GM08714 (cell line): ENCODE measurements at regions not wholly inside any gene's neighbourhood (a gene's known extent, or its start where the extent isn't known, plus 50 kb on each side); places are given as distances from the start of the nearest gene placed in this dataset.

Experiments used
- H3K4me3 ChIP-seq: fragments of 200-500 bp; sonication (Bioruptor generic); 2 replicates; pipeline ENCODE4 v1.5.1; 2014; ENCODE audit warnings: mild to moderate bottlenecking, low read length, inconsistent platforms
- ZNF274 ChIP-seq: IDR thresholded peaks from 2 replicates; pipeline ENCODE4 v1.6.1; 2012; ENCODE audit warnings: mild to moderate bottlenecking, low read depth, low read length

GRCh38 chr21:16180614-16181013 lies 450.8 kb downstream of the USP25 start:
- no peak for TF ChIP-seq ZNF274
- no peak overlapping the region for H3K4me3 ChIP-seq

GRCh38 chr21:16181018-16181417 lies 451.2 kb downstream of the USP25 start:
- no peak for TF ChIP-seq ZNF274
- H3K4me3 ChIP-seq, result no peak overlapping the region

GRCh38 chr21:16185766-16186165 lies 456.0 kb downstream of the USP25 start:
- TF ChIP-seq ZNF274, result no peak
- H3K4me3 ChIP-seq, result no peak overlapping the region

- no peak overlapping the region for H3K4me3 ChIP-seq
- no peak for TF ChIP-seq ZNF274
Measured at GRCh38 chr21:16186742-16187141, 457.0 kb downstream of the USP25 start.

GRCh38 chr21:16187603-16188301 lies 458.0 kb downstream of the USP25 start:
- TF ChIP-seq ZNF274, result no peak
- no peak overlapping the region for H3K4me3 ChIP-seq

GRCh38 chr21:16192902-16193301 lies 463.1 kb downstream of the USP25 start:
- TF ChIP-seq ZNF274, result no peak
- H3K4me3 ChIP-seq, result no peak overlapping the region

- peak overlapping the region; percentile 76 for H3K4me3 ChIP-seq
Measured at GRCh38 chr21:16193496-16194094, 463.8 kb downstream of the USP25 start.

GRCh38 chr21:16194095-16194787 lies 464.5 kb downstream of the USP25 start:
- H3K4me3 ChIP-seq, result peak overlapping the region; percentile 76

More at GRCh38 chr21:16193496-16194094, 463.8 kb downstream of the USP25 start:
- no peak for TF ChIP-seq ZNF274

GRCh38 chr21:16194788-16195537 lies 465.2 kb downstream of the USP25 start:
- TF ChIP-seq ZNF274, result no peak
- peak overlapping the region; percentile 76 for H3K4me3 ChIP-seq

More at GRCh38 chr21:16194095-16194787, 464.5 kb downstream of the USP25 start:
- no peak for TF ChIP-seq ZNF274

GRCh38 chr21:16195538-16195910 lies 465.7 kb downstream of the USP25 start:
- H3K4me3 ChIP-seq, result peak overlapping the region; percentile 76; the same call in 1 of the 2 replicates
- TF ChIP-seq ZNF274, result no peak

GRCh38 chr21:16196001-16196400 lies 466.2 kb downstream of the USP25 start:
- no peak for TF ChIP-seq ZNF274
- peak overlapping the region; percentile 76; the same call in 1 of the 2 replicates for H3K4me3 ChIP-seq

GRCh38 chr21:16198546-16198945 lies 468.8 kb downstream of the USP25 start:
- no peak overlapping the region for H3K4me3 ChIP-seq
- no peak for TF ChIP-seq ZNF274

GRCh38 chr21:16199539-16199938 lies 469.8 kb downstream of the USP25 start:
- no peak overlapping the region for H3K4me3 ChIP-seq

GRCh38 chr21:16201718-16202117 lies 471.9 kb downstream of the USP25 start:
- no peak overlapping the region for H3K4me3 ChIP-seq
- TF ChIP-seq ZNF274, result no peak

More at GRCh38 chr21:16199539-16199938, 469.8 kb downstream of the USP25 start:
- no peak for TF ChIP-seq ZNF274
